ENCODE measurements at regions not wholly inside any gene's neighbourhood (a gene's known extent, or its start where the extent isn't known, plus 50 kb on each side); places are given as distances from the start of the nearest gene placed in this dataset.

GRCh38 chr2:238771218-238771617 is 76.7 kb upstream of the TWIST2 start:
- TF ChIP-seq CREB1 (IDR thresholded peaks at IDR 0.05; ENCODE audit: low read depth): no peak
- no peak for TF ChIP-seq ZBTB7A (IDR thresholded peaks at IDR 0.05; ENCODE audit: low read depth)
- no peak for TF ChIP-seq TEAD4 (IDR thresholded peaks at IDR 0.05)
- no peak for TF ChIP-seq TAF1 (IDR thresholded peaks at IDR 0.05; ENCODE audit: low read depth)
- TF ChIP-seq YY1 (IDR thresholded peaks at IDR 0.05; ENCODE audit: low read depth): no peak
- no peak for TF ChIP-seq EP300 (IDR thresholded peaks at IDR 0.05; ENCODE audit: borderline replicate concordance)
- no peak for TF ChIP-seq USF1 (IDR thresholded peaks at IDR 0.05)
- TF ChIP-seq FOXM1 (IDR thresholded peaks at IDR 0.05; ENCODE audit: borderline replicate concordance, low read depth): no peak
- no peak for TF ChIP-seq CEBPB (IDR thresholded peaks at IDR 0.05)
- TF ChIP-seq EGR1 (IDR thresholded peaks at IDR 0.05): no peak
- no peak for TF ChIP-seq MAX (IDR thresholded peaks at IDR 0.05)

GRCh38 chr2:238771639-238772038 is 76.2 kb upstream of the TWIST2 start:
- TF ChIP-seq MAX (IDR thresholded peaks at IDR 0.05): no peak

GRCh38 chr2:238772635-238773297 is 75.1 kb upstream of the TWIST2 start:
- no peak for TF ChIP-seq EGR1 (IDR thresholded peaks at IDR 0.05)
- TF ChIP-seq CREB1 (IDR thresholded peaks at IDR 0.05; ENCODE audit: low read depth): no peak
- no peak for TF ChIP-seq USF1 (IDR thresholded peaks at IDR 0.05)
- TF ChIP-seq NFIC (IDR thresholded peaks at IDR 0.05): no peak
- TF ChIP-seq TCF12 (IDR thresholded peaks at IDR 0.05; ENCODE audit: low read depth): no peak
- TF ChIP-seq TEAD4 (IDR thresholded peaks at IDR 0.05): no peak

- no peak for TF ChIP-seq CEBPB (IDR thresholded peaks at IDR 0.05)
- no peak for TF ChIP-seq MAX (IDR thresholded peaks at IDR 0.05)
- TF ChIP-seq TCF12 (IDR thresholded peaks at IDR 0.05; ENCODE audit: low read depth): no peak
- no peak for TF ChIP-seq REST (IDR thresholded peaks at IDR 0.05; ENCODE audit: low read depth)
- TF ChIP-seq NFIC (IDR thresholded peaks at IDR 0.05): no peak
- TF ChIP-seq TAF1 (IDR thresholded peaks at IDR 0.05; ENCODE audit: low read depth): no peak
- no peak for TF ChIP-seq FOXM1 (IDR thresholded peaks at IDR 0.05; ENCODE audit: borderline replicate concordance, low read depth)
- no peak for TF ChIP-seq YY1 (IDR thresholded peaks at IDR 0.05; ENCODE audit: low read depth)
- no peak for TF ChIP-seq TEAD4 (IDR thresholded peaks at IDR 0.05)
- no peak for TF ChIP-seq RAD21 (IDR thresholded peaks at IDR 0.05; ENCODE audit: low read depth)
- TF ChIP-seq USF1 (IDR thresholded peaks at IDR 0.05): no peak
- TF ChIP-seq ZBTB7A (IDR thresholded peaks at IDR 0.05; ENCODE audit: low read depth): no peak
- no peak for TF ChIP-seq EGR1 (IDR thresholded peaks at IDR 0.05)
- TF ChIP-seq CREB1 (IDR thresholded peaks at IDR 0.05; ENCODE audit: low read depth): no peak
- no peak for TF ChIP-seq EP300 (IDR thresholded peaks at IDR 0.05; ENCODE audit: borderline replicate concordance)
These were observed 74.4 kb upstream of the TWIST2 start for GRCh38 chr2:238773472-238773871.

GRCh38 chr2:238774071-238774470 is 73.8 kb upstream of the TWIST2 start:
- TF ChIP-seq MAX (IDR thresholded peaks at IDR 0.05) (no peak), REST (IDR thresholded peaks at IDR 0.05; ENCODE audit: low read depth) (no peak), USF1 (IDR thresholded peaks at IDR 0.05) (no peak), CEBPB (IDR thresholded peaks at IDR 0.05) (no peak), ZBTB7A (IDR thresholded peaks at IDR 0.05; ENCODE audit: low read depth) (no peak), EP300 (IDR thresholded peaks at IDR 0.05; ENCODE audit: borderline replicate concordance) (no peak), TCF12 (IDR thresholded peaks at IDR 0.05; ENCODE audit: low read depth) (no peak), EGR1 (IDR thresholded peaks at IDR 0.05) (no peak), TEAD4 (IDR thresholded peaks at IDR 0.05) (no peak), CREB1 (IDR thresholded peaks at IDR 0.05; ENCODE audit: low read depth) (no peak), YY1 (IDR thresholded peaks at IDR 0.05; ENCODE audit: low read depth) (no peak), TAF1 (IDR thresholded peaks at IDR 0.05; ENCODE audit: low read depth) (no peak), FOXM1 (IDR thresholded peaks at IDR 0.05; ENCODE audit: borderline replicate concordance, low read depth) (no peak), RAD21 (IDR thresholded peaks at IDR 0.05; ENCODE audit: low read depth) (no peak), NFIC (IDR thresholded peaks at IDR 0.05) (no peak)

Data from Ishikawa (cell line).